HEK293 (cell line): ENCODE measurements at regions not wholly inside any gene's neighbourhood (a gene's known extent, or its start where the extent isn't known, plus 50 kb on each side); places are given as distances from the start of the nearest gene placed in this dataset.

Experiments used
- CTCF ChIA-PET: fragments of 350-600 bp; formaldehyde crosslinking; extraction: SDS; loops from one replicate; lab custom pipeline; 2021; ENCODE audit warnings: antibody characterized with exemption; lab: Yijun Ruan, JAX
- POLR2A ChIA-PET: fragments of 300-600 bp; formaldehyde crosslinking; extraction: SDS; loops from one replicate; lab custom pipeline; 2020; ENCODE audit warnings: antibody characterized with exemption, inconsistent platforms; lab: Yijun Ruan, JAX
- H3K27ac ChIP-seq: fragments of 200-500 bp; sonication (Bioruptor generic); 2 replicates; pipeline ENCODE4 v1.5.1; 2014; ENCODE audit warnings: low read depth, low read length, control low read depth, inconsistent platforms; ENCODE audit errors: extremely low read depth
- H3K36me3 ChIP-seq, 2 experiments: fragments of 200-500 bp in 1 of 2; sonication (Bioruptor generic) in 1 of 2; 1 replicate in 1 of 2; 2 replicates in 1 of 2; pipeline ENCODE4 v1.5.1; 2014 to 2017; ENCODE audit warnings: inconsistent platforms in 2 of 2, low read length in 2 of 2; ENCODE audit not compliant: control insufficient read depth in 2 of 2, insufficient read depth in 1 of 2
- H3K4me1 ChIP-seq: fragments of 200-500 bp; sonication (Bioruptor generic); 2 replicates; pipeline ENCODE4 v1.5.1; 2014; ENCODE audit warnings: mild to moderate bottlenecking, low read length, inconsistent platforms; ENCODE audit not compliant: control insufficient read depth, insufficient read depth
- H3K4me3 ChIP-seq: 2 replicates; pipeline ENCODE4 v1.5.1; 2011; ENCODE audit warnings: low read depth, mild to moderate bottlenecking, control low read depth, low read length, moderate library complexity
- H3K9me3 ChIP-seq: fragments of 200-500 bp; sonication (Bioruptor generic); 2 replicates; pipeline ENCODE4 v1.5.1; 2014; ENCODE audit warnings: low read depth, low read length, inconsistent platforms; ENCODE audit not compliant: control insufficient read depth, insufficient read depth
- EGR2 ChIP-seq: fragments of 450-650 bp; formaldehyde crosslinking; IDR thresholded peaks from 2 replicates; pipeline ENCODE4 v1.5.1; 2016; ENCODE audit warnings: low read depth, missing biosample characterization, missing genetic modification characterization
- KLF8 ChIP-seq: fragments of 450-650 bp; formaldehyde crosslinking; IDR thresholded peaks from 2 replicates; pipeline ENCODE4 v1.5.1; 2016; ENCODE audit warnings: missing biosample characterization, missing genetic modification characterization
- SCRT2 ChIP-seq: fragments of 450-650 bp; formaldehyde crosslinking; IDR thresholded peaks from 2 replicates; pipeline ENCODE4 v1.5.1; 2016; ENCODE audit warnings: missing biosample characterization, missing genetic modification characterization
- WT1 ChIP-seq: fragments of 450-650 bp; formaldehyde crosslinking; IDR thresholded peaks from 2 replicates; pipeline ENCODE4 v1.5.1; 2016; ENCODE audit warnings: missing biosample characterization, missing genetic modification characterization
- ZEB2 ChIP-seq: fragments of 450-650 bp; formaldehyde crosslinking; IDR thresholded peaks from 2 replicates; pipeline ENCODE4 v1.5.1; 2016; ENCODE audit warnings: missing biosample characterization, missing genetic modification characterization
- ZFP41 ChIP-seq: fragments of 450-650 bp; formaldehyde crosslinking; IDR thresholded peaks from 2 replicates; pipeline ENCODE4 v1.5.1; 2016; ENCODE audit warnings: missing biosample characterization, missing genetic modification characterization, borderline replicate concordance
- ZNF133 ChIP-seq: fragments of 450-650 bp; formaldehyde crosslinking; IDR thresholded peaks from 2 replicates; pipeline ENCODE4 v1.5.1; 2016; ENCODE audit warnings: missing biosample characterization, missing genetic modification characterization
- ZNF202 ChIP-seq: fragments of 450-650 bp; formaldehyde crosslinking; IDR thresholded peaks from 2 replicates; pipeline ENCODE4 v1.5.1; 2016; ENCODE audit warnings: missing biosample characterization, missing genetic modification characterization, borderline replicate concordance
- ZNF221 ChIP-seq: fragments of 450-650 bp; formaldehyde crosslinking; IDR thresholded peaks from 2 replicates; pipeline ENCODE4 v1.5.1; 2017; ENCODE audit warnings: missing biosample characterization, missing genetic modification characterization, borderline replicate concordance
- ZNF549 ChIP-seq: fragments of 450-650 bp; IDR thresholded peaks from 2 replicates; pipeline ENCODE4 v1.5.1; 2018; ENCODE audit warnings: missing biosample characterization, missing genetic modification characterization, mild to moderate bottlenecking, inconsistent platforms, moderate library complexity
- ZNF585B ChIP-seq: fragments of 450-650 bp; formaldehyde crosslinking; IDR thresholded peaks from 2 replicates; pipeline ENCODE4 v1.5.1; 2016; ENCODE audit warnings: missing biosample characterization, missing genetic modification characterization
- ZNF654 ChIP-seq: fragments of 450-650 bp; formaldehyde crosslinking; IDR thresholded peaks from 2 replicates; pipeline ENCODE4 v1.5.1; 2016; ENCODE audit warnings: low read depth, missing biosample characterization, missing genetic modification characterization
- ZNF660 ChIP-seq: fragments of 450-650 bp; IDR thresholded peaks from 2 replicates; pipeline ENCODE4 v1.5.1; 2018; ENCODE audit warnings: missing biosample characterization, mild to moderate bottlenecking, missing genetic modification characterization
- ZNF776 ChIP-seq: fragments of 450-650 bp; formaldehyde crosslinking; IDR thresholded peaks from 2 replicates; pipeline ENCODE4 v1.5.0; 2017; ENCODE audit warnings: missing biosample characterization, missing genetic modification characterization, borderline replicate concordance
- ZNF785 ChIP-seq: fragments of 450-650 bp; formaldehyde crosslinking; IDR thresholded peaks from 2 replicates; pipeline ENCODE4 v1.5.1; 2016; ENCODE audit warnings: missing biosample characterization, missing genetic modification characterization
- ZNF837 ChIP-seq: fragments of 450-650 bp; formaldehyde crosslinking; IDR thresholded peaks from 2 replicates; pipeline ENCODE4 v1.5.1; 2016; ENCODE audit warnings: missing biosample characterization, missing genetic modification characterization
- ZSCAN30 ChIP-seq: fragments of 450-650 bp; IDR thresholded peaks from 2 replicates; pipeline ENCODE4 v1.5.1; 2018; ENCODE audit warnings: missing biosample characterization, mild to moderate bottlenecking, missing genetic modification characterization, moderate library complexity
- TF ChIP-seq, protein P1 (sequence below): fragments of 450-650 bp; formaldehyde crosslinking; IDR thresholded peaks from 2 replicates; pipeline ENCODE4 v1.5.1; 2016; ENCODE audit warnings: missing biosample characterization, missing genetic modification characterization
- TF ChIP-seq, protein P2 (sequence below): fragments of 450-650 bp; formaldehyde crosslinking; IDR thresholded peaks from 2 replicates; pipeline ENCODE4 v1.5.1; 2017; ENCODE audit warnings: missing biosample characterization, mild to moderate bottlenecking, missing genetic modification characterization, moderate library complexity
- TF ChIP-seq, protein P3 (sequence below): fragments of 450-650 bp; formaldehyde crosslinking; IDR thresholded peaks from 2 replicates; pipeline ENCODE4 v1.5.1; 2017; ENCODE audit warnings: missing biosample characterization, missing genetic modification characterization
- TF ChIP-seq, protein P4 (sequence below): fragments of 450-650 bp; formaldehyde crosslinking; IDR thresholded peaks from 2 replicates; pipeline ENCODE4 v1.5.1; 2016; ENCODE audit warnings: missing biosample characterization, missing genetic modification characterization
- TF ChIP-seq, protein P5 (sequence below): fragments of 450-650 bp; formaldehyde crosslinking; IDR thresholded peaks from 2 replicates; pipeline ENCODE4 v1.5.1; 2016; ENCODE audit warnings: missing biosample characterization, missing genetic modification characterization, borderline replicate concordance

DNA sequence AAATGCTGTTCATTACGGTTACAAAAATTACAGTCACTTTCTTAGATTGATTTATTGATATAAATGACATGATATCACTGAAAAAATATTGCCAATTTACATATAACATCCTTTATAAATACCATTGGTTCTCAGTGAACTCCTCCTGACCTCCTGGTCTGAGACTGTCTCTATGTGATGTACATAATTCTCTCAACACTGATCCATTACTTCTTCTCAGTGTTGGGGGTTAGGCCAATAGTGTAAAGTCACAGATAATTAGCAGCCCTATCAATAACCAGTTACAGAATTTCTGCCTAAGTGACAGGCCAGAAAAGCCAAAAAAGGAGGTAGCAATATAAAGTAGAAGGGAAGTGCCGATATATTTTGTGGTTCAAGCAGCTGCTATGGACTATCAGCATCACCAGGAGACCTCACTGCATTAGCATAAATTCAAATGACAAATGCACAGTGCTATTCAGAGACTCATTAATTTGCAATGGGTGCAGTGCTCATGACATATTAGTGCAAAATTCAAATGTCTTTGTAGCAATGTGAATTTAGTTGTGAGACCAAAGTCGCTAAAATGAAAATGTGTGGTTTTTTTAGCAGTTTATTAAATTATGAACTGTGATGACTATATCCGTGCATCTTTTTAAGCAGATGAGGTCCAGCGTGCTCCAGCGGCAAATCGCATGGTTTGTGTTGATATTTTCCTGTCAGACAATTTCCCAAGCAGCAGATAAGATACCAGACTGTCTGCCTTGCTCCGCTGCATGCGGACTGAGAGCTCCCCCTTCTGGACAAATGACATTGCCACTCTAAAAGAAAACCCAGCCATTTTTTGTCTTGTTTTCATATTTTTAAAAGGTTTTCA, 144.6 kb downstream of the CETN3 start:
- ChIA-PET CTCF (interaction anchor here (0.6 to 3.3 kb wide), 34 partner anchors 9 to 1541 kb away, joined by 3 to 49 read pairs (median 3); no protein-coding TSS in a partner anchor), POLR2A (no interaction called here)
- Histone ChIP-seq H3K4me3 (no peak overlapping the region), H3K27ac (no peak overlapping the region), H3K36me3 (no peaks in the 10 kb centered on the region), H3K4me1 (no peaks in the 10 kb centered on the region), H3K9me3 (no peaks in the 10 kb centered on the region)
- TF ChIP-seq ZNF660 (tag by site-specific recombination) (peak; percentile 57; the same call in 1 of the 2 replicates), ZNF654 (peak; percentile 96), ZSCAN30 (0 out of 2 replicates have a peak, but pooled peaks have one; percentile 34), ZNF549 (peak; percentile 12; the same call in 1 of the 2 replicates), ZFP41 (no peak)
- TF ChIP-seq, protein P1, sequence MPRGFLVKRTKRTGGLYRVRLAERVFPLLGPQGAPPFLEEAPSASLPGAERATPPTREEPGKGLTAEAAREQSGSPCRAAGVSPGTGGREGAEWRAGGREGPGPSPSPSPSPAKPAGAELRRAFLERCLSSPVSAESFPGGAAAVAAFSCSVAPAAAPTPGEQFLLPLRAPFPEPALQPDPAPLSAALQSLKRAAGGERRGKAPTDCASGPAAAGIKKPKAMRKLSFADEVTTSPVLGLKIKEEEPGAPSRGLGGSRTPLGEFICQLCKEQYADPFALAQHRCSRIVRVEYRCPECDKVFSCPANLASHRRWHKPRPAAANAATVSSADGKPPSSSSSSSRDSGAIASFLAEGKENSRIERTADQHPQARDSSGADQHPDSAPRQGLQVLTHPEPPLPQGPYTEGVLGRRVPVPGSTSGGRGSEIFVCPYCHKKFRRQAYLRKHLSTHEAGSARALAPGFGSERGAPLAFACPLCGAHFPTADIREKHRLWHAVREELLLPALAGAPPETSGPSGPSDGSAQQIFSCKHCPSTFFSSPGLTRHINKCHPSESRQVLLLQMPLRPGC (tag by site-specific recombination), result no peak
- TF ChIP-seq, protein P2, sequence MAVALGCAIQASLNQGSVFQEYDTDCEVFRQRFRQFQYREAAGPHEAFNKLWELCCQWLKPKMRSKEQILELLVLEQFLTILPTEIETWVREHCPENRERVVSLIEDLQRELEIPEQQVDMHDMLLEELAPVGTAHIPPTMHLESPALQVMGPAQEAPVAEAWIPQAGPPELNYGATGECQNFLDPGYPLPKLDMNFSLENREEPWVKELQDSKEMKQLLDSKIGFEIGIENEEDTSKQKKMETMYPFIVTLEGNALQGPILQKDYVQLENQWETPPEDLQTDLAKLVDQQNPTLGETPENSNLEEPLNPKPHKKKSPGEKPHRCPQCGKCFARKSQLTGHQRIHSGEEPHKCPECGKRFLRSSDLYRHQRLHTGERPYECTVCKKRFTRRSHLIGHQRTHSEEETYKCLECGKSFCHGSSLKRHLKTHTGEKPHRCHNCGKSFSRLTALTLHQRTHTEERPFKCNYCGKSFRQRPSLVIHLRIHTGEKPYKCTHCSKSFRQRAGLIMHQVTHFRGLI, result no peak
- TF ChIP-seq, protein P3, sequence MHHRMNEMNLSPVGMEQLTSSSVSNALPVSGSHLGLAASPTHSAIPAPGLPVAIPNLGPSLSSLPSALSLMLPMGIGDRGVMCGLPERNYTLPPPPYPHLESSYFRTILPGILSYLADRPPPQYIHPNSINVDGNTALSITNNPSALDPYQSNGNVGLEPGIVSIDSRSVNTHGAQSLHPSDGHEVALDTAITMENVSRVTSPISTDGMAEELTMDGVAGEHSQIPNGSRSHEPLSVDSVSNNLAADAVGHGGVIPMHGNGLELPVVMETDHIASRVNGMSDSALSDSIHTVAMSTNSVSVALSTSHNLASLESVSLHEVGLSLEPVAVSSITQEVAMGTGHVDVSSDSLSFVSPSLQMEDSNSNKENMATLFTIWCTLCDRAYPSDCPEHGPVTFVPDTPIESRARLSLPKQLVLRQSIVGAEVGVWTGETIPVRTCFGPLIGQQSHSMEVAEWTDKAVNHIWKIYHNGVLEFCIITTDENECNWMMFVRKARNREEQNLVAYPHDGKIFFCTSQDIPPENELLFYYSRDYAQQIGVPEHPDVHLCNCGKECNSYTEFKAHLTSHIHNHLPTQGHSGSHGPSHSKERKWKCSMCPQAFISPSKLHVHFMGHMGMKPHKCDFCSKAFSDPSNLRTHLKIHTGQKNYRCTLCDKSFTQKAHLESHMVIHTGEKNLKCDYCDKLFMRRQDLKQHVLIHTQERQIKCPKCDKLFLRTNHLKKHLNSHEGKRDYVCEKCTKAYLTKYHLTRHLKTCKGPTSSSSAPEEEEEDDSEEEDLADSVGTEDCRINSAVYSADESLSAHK (tag by site-specific recombination), result no peak
- TF ChIP-seq, protein P4, sequence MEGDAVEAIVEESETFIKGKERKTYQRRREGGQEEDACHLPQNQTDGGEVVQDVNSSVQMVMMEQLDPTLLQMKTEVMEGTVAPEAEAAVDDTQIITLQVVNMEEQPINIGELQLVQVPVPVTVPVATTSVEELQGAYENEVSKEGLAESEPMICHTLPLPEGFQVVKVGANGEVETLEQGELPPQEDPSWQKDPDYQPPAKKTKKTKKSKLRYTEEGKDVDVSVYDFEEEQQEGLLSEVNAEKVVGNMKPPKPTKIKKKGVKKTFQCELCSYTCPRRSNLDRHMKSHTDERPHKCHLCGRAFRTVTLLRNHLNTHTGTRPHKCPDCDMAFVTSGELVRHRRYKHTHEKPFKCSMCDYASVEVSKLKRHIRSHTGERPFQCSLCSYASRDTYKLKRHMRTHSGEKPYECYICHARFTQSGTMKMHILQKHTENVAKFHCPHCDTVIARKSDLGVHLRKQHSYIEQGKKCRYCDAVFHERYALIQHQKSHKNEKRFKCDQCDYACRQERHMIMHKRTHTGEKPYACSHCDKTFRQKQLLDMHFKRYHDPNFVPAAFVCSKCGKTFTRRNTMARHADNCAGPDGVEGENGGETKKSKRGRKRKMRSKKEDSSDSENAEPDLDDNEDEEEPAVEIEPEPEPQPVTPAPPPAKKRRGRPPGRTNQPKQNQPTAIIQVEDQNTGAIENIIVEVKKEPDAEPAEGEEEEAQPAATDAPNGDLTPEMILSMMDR (tag by site-specific recombination), result peak; percentile 55; the same call in 1 of the 2 replicates

DNA sequence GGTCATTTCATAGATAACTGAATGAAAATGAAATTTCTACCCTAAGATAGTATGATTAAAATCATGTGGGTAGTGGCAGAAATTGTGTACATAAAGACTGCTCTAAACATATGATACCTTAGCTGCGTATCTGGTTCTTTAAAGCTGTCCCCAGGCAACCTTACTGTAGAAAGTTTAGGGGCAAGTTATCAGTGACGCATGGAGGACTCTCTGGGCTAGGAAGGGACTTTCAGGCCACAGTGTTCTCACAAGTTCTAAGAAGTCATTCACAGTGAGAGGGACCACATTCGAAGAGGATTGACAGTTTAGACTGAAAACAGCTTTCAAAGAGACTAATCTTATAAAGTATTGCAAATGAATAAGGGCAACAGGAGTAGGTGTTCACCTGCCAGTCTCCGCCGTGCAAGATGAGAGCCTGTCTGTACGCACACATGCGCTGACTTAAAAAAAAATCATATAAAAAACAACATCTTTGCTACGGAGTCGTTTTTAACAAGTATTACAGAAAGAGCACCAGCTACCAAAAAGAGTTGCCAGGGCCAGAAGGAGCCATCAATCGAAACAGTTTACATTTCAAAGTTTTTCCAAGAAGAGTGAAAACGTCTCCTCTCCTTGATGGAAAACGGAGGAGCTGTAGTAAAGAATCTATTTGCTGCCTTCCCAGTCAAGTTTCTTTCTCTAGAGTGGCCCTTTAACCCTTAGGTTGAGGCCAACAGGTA, 146.3 kb downstream of the CETN3 start:
- Histone ChIP-seq H3K4me1 (no peaks in the 10 kb centered on the region), H3K36me3 (no peaks in the 10 kb centered on the region), H3K27ac (no peak overlapping the region), H3K9me3 (no peaks in the 10 kb centered on the region), H3K4me3 (no peak overlapping the region)
- CTCF ChIA-PET, result interaction anchor here (0.5 to 1.6 kb wide), 8 partner anchors 8 to 1572 kb away, joined by 3 to 4 read pairs (median 3); no protein-coding TSS in a partner anchor
- POLR2A ChIA-PET, result no interaction called here
- TF ChIP-seq ZNF221 (tag by site-specific recombination) (no peak), ZNF585B (tag by site-specific recombination) (no peak), ZNF202 (tag by site-specific recombination) (no peak), ZNF776 (tag by site-specific recombination) (no peak), ZNF837 (tag by site-specific recombination) (no peak), KLF8 (tag by site-specific recombination) (no peak), ZEB2 (tag by site-specific recombination) (no peak), SCRT2 (tag by site-specific recombination) (no peak; the same call in 1 of the 2 replicates), WT1 (tag by site-specific recombination) (no peak), ZNF785 (tag by site-specific recombination) (no peak), EGR2 (tag by site-specific recombination) (no peak), ZNF133 (no peak)
- TF ChIP-seq, protein P5, sequence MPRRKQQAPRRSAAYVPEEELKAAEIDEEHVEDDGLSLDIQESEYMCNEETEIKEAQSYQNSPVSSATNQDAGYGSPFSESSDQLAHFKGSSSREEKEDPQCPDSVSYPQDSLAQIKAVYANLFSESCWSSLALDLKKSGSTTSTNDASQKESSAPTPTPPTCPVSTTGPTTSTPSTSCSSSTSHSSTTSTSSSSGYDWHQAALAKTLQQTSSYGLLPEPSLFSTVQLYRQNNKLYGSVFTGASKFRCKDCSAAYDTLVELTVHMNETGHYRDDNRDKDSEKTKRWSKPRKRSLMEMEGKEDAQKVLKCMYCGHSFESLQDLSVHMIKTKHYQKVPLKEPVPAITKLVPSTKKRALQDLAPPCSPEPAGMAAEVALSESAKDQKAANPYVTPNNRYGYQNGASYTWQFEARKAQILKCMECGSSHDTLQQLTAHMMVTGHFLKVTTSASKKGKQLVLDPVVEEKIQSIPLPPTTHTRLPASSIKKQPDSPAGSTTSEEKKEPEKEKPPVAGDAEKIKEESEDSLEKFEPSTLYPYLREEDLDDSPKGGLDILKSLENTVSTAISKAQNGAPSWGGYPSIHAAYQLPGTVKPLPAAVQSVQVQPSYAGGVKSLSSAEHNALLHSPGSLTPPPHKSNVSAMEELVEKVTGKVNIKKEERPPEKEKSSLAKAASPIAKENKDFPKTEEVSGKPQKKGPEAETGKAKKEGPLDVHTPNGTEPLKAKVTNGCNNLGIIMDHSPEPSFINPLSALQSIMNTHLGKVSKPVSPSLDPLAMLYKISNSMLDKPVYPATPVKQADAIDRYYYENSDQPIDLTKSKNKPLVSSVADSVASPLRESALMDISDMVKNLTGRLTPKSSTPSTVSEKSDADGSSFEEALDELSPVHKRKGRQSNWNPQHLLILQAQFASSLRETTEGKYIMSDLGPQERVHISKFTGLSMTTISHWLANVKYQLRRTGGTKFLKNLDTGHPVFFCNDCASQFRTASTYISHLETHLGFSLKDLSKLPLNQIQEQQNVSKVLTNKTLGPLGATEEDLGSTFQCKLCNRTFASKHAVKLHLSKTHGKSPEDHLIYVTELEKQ, result no peak
